ENCODE measurements at regions not wholly inside any gene's neighbourhood (a gene's known extent, or its start where the extent isn't known, plus 50 kb on each side); places are given as distances from the start of the nearest gene placed in this dataset.

DNA sequence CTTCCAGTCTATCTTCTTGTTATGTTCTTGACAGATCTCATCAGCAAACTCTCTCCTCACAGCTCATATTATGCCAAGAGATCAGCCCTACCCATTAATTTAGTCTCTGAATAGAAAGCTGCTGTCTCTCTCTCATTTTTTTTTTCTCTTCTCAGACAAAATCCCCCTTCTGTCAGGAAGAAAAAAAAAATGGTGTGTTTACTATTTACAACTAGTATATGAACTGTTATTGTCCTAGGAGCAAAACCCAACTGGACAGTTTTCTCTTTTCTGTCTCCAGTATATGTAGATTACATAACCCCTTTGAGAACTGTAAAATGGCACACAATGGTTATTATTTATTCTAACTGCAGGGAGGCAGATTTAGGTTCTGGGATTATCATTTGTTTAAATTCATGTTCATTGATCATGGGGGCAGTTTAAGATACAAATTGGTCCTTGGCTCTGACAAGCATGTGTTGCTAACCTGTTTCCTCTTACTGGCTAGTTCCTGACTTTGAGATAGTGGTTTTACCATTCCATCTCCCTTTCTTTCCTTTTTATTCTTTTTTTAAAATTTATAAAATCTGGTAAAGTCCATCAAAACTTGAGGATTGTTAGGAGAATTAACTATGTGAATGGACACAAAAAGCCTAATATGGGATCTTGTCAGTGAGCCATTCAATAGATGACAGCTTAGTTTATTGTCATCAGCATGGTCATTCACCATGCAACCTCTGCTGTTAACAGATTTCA, 210.0 kb upstream of the PAPPA start:
- TF ChIP-seq NFIC (IDR thresholded peaks at IDR 0.05; ENCODE audit: borderline replicate concordance) (no peak), POLR2AphosphoS5 (IDR thresholded peaks at IDR 0.05; ENCODE audit: low read depth, low read length) (no peak)

Measured in SK-N-SH (cell line).